Mammary epithelial cell (primary cell): ENCODE measurements at regions not wholly inside any gene's neighbourhood (a gene's known extent, or its start where the extent isn't known, plus 50 kb on each side); places are given as distances from the start of the nearest gene placed in this dataset.

ENCODE experiments used
- CTCF ChIP-seq, 2 donors: IDR thresholded peaks in 1 of 2; conservative IDR thresholded peaks in 1 of 2; 2 replicates each; pipeline ENCODE4 v1.5.1; 2011 to 2012; ENCODE audit warnings: inconsistent platforms in 2 of 2, low read length in 2 of 2, mild to moderate bottlenecking in 2 of 2, control low read depth in 1 of 2, low read depth in 1 of 2; ENCODE audit not compliant: insufficient read depth in 1 of 2; ENCODE audit errors: extremely low read depth in 1 of 2
- EZH2 ChIP-seq: IDR thresholded peaks from 2 replicates; pipeline ENCODE4 v1.6.1; 2012; ENCODE audit warnings: low read length, inconsistent platforms, borderline replicate concordance

GRCh38 chr10:120111628-120112027 lies 219.1 kb downstream of the SEC23IP start:
- no peak for TF ChIP-seq CTCF (conservative IDR thresholded peaks at IDR 0.05 in 1 of 2, IDR thresholded peaks at IDR 0.05 in 1 of 2; ENCODE audit: extremely low read depth in 1 of 2, insufficient read depth in 1 of 2, low read depth in 1 of 2, low read length in 2 of 2)
- TF ChIP-seq EZH2: no peak
